Cardiac muscle cell (in vitro differentiated cells and primary cell): ENCODE measurements at regions not wholly inside any gene's neighbourhood (a gene's known extent, or its start where the extent isn't known, plus 50 kb on each side); places are given as distances from the start of the nearest gene placed in this dataset.

Source experiments
- DNase-seq, 2 donors: peaks; one replicate each; pipeline versions ENCODE4 v3.0.0 to v3.0.0-alpha.2; 2010 to 2017; ENCODE audit warnings: low read depth in 1 of 2, low spot score in 1 of 2
- H3K27ac ChIP-seq: fragments of 200-600 bp; sonication (generic); 2 replicates; pipeline ENCODE4 v1.5.1; 2016
- H3K27me3 ChIP-seq: fragments of 200-600 bp; sonication (generic); 2 replicates; pipeline ENCODE4 v1.6.0; 2016; ENCODE audit warnings: control low read depth
- H3K36me3 ChIP-seq: fragments of 200-600 bp; sonication (generic); 2 replicates; pipeline ENCODE4 v1.5.1; 2016; ENCODE audit warnings: control low read depth
- H3K4me1 ChIP-seq: fragments of 200-600 bp; sonication (generic); 2 replicates; pipeline ENCODE4 v1.8.1; 2017; ENCODE audit warnings: low read depth, mild to moderate bottlenecking, mixed run types
- H3K4me3 ChIP-seq: fragments of 200-600 bp; sonication (generic); 2 replicates; pipeline ENCODE4 v1.5.1; 2016; ENCODE audit warnings: mild to moderate bottlenecking
- H3K9me3 ChIP-seq: fragments of 200-600 bp; sonication (generic); 2 replicates; pipeline ENCODE4 v1.5.1; 2017; ENCODE audit warnings: low read depth, mild to moderate bottlenecking, control low read depth
- CTCF ChIP-seq: IDR thresholded peaks from 2 replicates; pipeline ENCODE4 v1.5.1; 2012; ENCODE audit warnings: low read depth, mild to moderate bottlenecking, low read length

- H3K4me1 ChIP-seq, result peaks cover 14% of the 10 kb centered on the region
- H3K27ac ChIP-seq, result peak overlapping the region; percentile 85
- no peaks in the 10 kb centered on the region for H3K27me3 ChIP-seq
- no peak for TF ChIP-seq CTCF
- no peaks in the 10 kb centered on the region for H3K36me3 ChIP-seq
- no peak overlapping the region for H3K4me3 ChIP-seq
- DNase-seq, result peak in 1 of 2 donors; percentile 66
- H3K9me3 ChIP-seq, result no peaks in the 10 kb centered on the region
Observed at GRCh38 chr22:35204807-35205775, 52.2 kb upstream of the HMGXB4 start.

DNA sequence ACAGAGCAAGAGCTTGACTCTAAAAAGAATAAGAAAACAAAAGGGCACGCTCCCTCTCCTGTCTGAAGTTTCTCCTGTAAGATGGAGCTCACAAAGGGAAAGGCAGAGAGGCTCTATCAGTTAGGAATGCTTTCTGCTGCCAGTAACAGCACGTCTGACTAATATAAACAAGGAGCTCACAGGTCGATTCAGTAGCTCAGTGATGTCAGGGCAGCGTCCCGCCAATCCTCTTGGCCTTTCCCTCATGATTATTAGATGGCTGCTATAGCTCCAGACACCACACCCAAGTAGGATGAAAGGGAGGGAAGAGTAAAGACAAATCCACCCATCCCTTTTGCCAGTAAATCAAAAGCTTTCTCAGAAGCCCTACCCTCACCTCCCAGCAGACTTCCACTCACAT lies 51.3 kb upstream of the HMGXB4 start:
- Histone ChIP-seq H3K9me3 (no peaks in the 10 kb centered on the region), H3K36me3 (no peaks in the 10 kb centered on the region), H3K27me3 (no peaks in the 10 kb centered on the region), H3K4me3 (no peak overlapping the region), H3K27ac (peak overlapping the region; percentile 85), H3K4me1 (peaks cover 14% of the 10 kb centered on the region)
- TF ChIP-seq CTCF, result no peak
- peak; percentile 12 to 33 for DNase-seq

DNA sequence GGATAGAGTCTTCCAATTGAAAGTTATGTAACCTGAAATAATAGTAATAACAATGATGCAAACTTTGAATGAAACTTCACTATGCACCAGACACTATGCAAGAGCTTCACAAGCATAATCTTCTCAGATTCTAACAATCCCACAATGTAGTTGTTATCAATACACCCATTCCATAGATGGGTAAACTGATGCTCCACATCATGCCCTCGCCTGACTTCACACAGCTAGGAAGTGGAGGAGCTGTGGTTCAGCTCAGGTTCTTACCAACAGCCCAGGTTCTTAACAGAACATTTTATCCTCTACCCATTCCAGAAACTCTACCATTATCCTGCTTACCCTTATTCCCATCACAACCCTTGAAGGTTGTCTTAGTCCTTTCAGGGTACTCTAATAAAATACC lies 50.4 kb upstream of the HMGXB4 start:
- no peaks in the 10 kb centered on the region for H3K9me3 ChIP-seq
- DNase-seq, result no peak
- peaks cover 14% of the 10 kb centered on the region for H3K4me1 ChIP-seq
- no peak overlapping the region for H3K27ac ChIP-seq
- no peak overlapping the region for H3K4me3 ChIP-seq
- H3K36me3 ChIP-seq, result no peaks in the 10 kb centered on the region
- no peak for TF ChIP-seq CTCF
- H3K27me3 ChIP-seq, result no peaks in the 10 kb centered on the region
